IPS-11a (cell line): ENCODE measurements at regions not wholly inside any gene's neighbourhood (a gene's known extent, or its start where the extent isn't known, plus 50 kb on each side); places are given as distances from the start of the nearest gene placed in this dataset.
"Not testable (repeated sequence)": the region's sequence is repeated elsewhere in the genome, so short reads cannot be mapped to it uniquely, and the experiment has no call there.

Experiments
- H3K4me3 ChIP-seq: one replicate; pipeline ENCODE4 v1.5.1; 2013; ENCODE audit warnings: low read depth, low read length, control low read depth

GRCh38 chr14:85892251-85892650, 362.3 kb downstream of the FLRT2 start:
- H3K4me3 ChIP-seq: no peak overlapping the region

GRCh38 chr14:85883966-85884365, 354.0 kb downstream of the FLRT2 start:
- H3K4me3 ChIP-seq: no peak overlapping the region

- H3K4me3 ChIP-seq: no peak overlapping the region
Observed at GRCh38 chr14:85883101-85883500, 353.2 kb downstream of the FLRT2 start.

GRCh38 chr14:85881935-85882334, 352.0 kb downstream of the FLRT2 start:
- no peak overlapping the region for H3K4me3 ChIP-seq

- H3K4me3 ChIP-seq: no peak overlapping the region
Observed at GRCh38 chr14:85878874-85879273, 348.9 kb downstream of the FLRT2 start.

GRCh38 chr14:85873006-85873405, 343.1 kb downstream of the FLRT2 start:
- no peak overlapping the region for H3K4me3 ChIP-seq

- H3K4me3 ChIP-seq: no peak overlapping the region
Observed at GRCh38 chr14:85867450-85867849, 337.5 kb downstream of the FLRT2 start.

GRCh38 chr14:85865701-85866100, 335.8 kb downstream of the FLRT2 start:
- H3K4me3 ChIP-seq: no peak overlapping the region

GRCh38 chr14:85858634-85859033, 328.7 kb downstream of the FLRT2 start:
- no peak overlapping the region for H3K4me3 ChIP-seq

GRCh38 chr14:85856430-85856829, 326.5 kb downstream of the FLRT2 start:
- H3K4me3 ChIP-seq: no peak overlapping the region

- H3K4me3 ChIP-seq: no peak overlapping the region
Observed at GRCh38 chr14:85853996-85854526, 324.1 kb downstream of the FLRT2 start.

GRCh38 chr14:85852906-85853305, 323.0 kb downstream of the FLRT2 start:
- no peak overlapping the region for H3K4me3 ChIP-seq

- not testable (repeated sequence) for H3K4me3 ChIP-seq
Observed at GRCh38 chr14:85852123-85852522, 322.2 kb downstream of the FLRT2 start.

GRCh38 chr14:85830549-85830948, 300.6 kb downstream of the FLRT2 start:
- not testable (repeated sequence) for H3K4me3 ChIP-seq

GRCh38 chr14:85829601-85830000, 299.7 kb downstream of the FLRT2 start:
- H3K4me3 ChIP-seq: not testable (repeated sequence)

- H3K4me3 ChIP-seq: no peak overlapping the region
Observed at GRCh38 chr14:85824526-85824925, 294.6 kb downstream of the FLRT2 start.

- H3K4me3 ChIP-seq: no peak overlapping the region
Observed at GRCh38 chr14:85822236-85822635, 292.3 kb downstream of the FLRT2 start.

- no peak overlapping the region for H3K4me3 ChIP-seq
Observed at GRCh38 chr14:85817430-85817829, 287.5 kb downstream of the FLRT2 start.

- no peak overlapping the region for H3K4me3 ChIP-seq
Observed at GRCh38 chr14:85813040-85813439, 283.1 kb downstream of the FLRT2 start.

GRCh38 chr14:85811340-85811739, 281.4 kb downstream of the FLRT2 start:
- no peak overlapping the region for H3K4me3 ChIP-seq

GRCh38 chr14:85799668-85800067, 269.7 kb downstream of the FLRT2 start:
- H3K4me3 ChIP-seq: no peak overlapping the region

GRCh38 chr14:85798856-85799255, 268.9 kb downstream of the FLRT2 start:
- no peak overlapping the region for H3K4me3 ChIP-seq

- no peak overlapping the region for H3K4me3 ChIP-seq
Observed at GRCh38 chr14:85793533-85793932, 263.6 kb downstream of the FLRT2 start.

- no peak overlapping the region for H3K4me3 ChIP-seq
Observed at GRCh38 chr14:85789506-85789905, 259.6 kb downstream of the FLRT2 start.
